ENCODE measurements at regions not wholly inside any gene's neighbourhood (a gene's known extent, or its start where the extent isn't known, plus 50 kb on each side); places are given as distances from the start of the nearest gene placed in this dataset.
"Not testable (repeated sequence)": the region's sequence is repeated elsewhere in the genome, so short reads cannot be mapped to it uniquely, and the experiment has no call there.

DNA sequence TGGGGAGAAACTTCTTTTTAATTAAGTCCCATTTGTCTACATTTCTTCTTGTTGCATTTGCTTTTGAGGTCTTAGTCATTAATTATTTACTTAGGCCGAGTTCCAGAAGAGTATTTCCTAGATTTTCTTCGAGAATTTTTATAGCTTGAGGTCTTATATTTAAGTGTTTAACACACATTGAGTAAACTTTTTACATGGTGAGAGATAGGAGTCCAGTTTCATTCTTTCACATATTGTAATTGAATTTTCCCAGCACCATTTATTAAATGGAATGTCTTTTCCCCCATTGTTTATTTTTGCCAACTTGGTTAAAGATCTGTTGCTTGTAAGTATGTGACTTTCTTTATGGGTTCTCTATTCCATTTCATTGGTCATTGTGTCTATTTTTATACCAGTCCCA, 1344.0 kb upstream of the RAG2 start:
- DNase-seq: no peak
- Histone ChIP-seq H3K36me3 (no peaks in the 10 kb centered on the region), H3K9me3 (peaks cover 14% of the 10 kb centered on the region), H3K27me3 (no peaks in the 10 kb centered on the region), H3K4me3 (no peak overlapping the region)

DNA sequence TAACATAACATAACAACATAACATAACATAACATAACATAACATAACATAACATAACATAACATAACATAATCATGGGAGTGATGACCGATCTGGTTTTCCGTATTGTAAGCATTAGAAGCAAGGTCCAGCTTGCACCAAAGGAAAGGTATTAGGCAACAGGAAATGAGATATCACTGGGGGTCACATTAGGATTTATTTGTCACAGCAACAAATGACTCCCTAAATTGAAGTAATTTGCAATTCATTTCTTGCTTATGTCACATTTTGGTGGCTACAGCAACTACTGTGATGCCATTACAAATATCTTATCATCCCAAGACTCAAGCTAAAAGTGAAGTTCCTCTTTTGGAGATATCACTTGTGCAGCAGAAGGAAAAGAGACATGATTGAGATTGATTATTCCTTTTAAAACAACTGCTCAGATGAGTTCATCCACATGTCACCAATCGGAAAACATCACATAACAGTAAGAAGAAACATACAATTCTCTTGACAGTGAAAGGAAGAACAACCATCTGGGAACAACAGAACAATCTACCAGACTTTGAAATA, 1331.1 kb upstream of the RAG2 start:
- Histone ChIP-seq H3K27me3 (no peaks in the 10 kb centered on the region), H3K9me3 (no peaks in the 10 kb centered on the region), H3K4me3 (no peak overlapping the region), H3K36me3 (no peaks in the 10 kb centered on the region)
- DNase-seq: no peak

DNA sequence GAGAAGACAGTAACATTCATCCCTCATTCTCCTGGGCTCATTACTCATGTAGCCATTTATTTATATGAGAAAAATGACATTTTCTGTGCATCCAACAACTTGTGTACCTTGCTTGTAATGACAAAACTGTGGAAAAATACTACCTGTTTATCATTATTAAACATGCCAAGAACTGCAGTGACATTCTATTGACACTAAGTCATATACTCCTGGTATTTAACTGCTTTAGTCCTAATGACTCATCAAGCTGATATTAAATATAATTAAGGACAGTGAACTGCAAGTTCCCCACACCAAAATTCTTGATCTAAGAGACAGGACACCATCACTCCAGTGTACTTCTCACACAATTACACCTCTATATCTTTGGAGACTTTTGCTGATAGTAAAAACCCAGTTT, 1328.7 kb upstream of the RAG2 start:
- Histone ChIP-seq H3K36me3 (no peaks in the 10 kb centered on the region), H3K27me3 (no peaks in the 10 kb centered on the region), H3K9me3 (no peaks in the 10 kb centered on the region), H3K4me3 (no peak overlapping the region)
- no peak for DNase-seq

DNA sequence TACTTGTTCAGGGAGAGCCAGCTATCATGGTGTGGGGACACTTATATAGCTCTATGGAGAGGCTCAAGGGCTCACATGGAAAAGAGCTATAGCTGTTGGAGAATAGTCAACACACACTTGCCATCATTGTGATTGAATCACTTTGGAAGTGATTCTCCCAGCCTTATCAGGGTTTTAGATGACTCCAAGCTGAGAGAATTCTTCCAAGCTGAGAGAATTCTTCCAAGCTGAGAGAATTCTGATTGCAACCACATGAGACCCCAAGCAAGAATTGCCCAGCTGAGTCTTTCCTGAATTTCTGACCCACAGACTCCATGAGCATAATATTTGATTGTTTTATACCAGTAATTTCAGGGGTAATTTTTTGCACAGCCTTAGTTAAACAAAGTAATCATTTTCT, 1318.3 kb upstream of the RAG2 start:
- no peaks in the 10 kb centered on the region for H3K36me3 ChIP-seq
- H3K4me3 ChIP-seq: no peak overlapping the region
- DNase-seq: no peak
- H3K27me3 ChIP-seq: no peaks in the 10 kb centered on the region
- H3K9me3 ChIP-seq: no peaks in the 10 kb centered on the region; the same call in 1 of the 2 replicates

DNA sequence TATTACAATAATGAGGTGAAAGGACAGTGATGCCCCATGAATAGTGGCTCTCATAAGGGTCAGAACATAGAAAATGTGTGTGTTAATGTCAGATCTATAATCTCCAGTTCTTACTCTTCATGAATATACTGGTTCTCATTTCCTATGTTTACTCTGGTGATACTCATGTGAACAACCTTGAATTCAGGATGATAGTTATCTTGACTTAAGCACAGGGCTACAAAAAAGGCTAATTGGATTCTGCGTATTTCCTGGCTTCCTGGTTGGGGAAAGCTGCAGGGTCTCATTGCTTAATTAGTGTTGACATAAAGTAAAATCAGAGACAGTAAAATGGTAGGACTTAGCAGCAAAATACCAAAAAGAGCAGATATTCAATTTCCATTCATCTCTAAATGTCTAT, 1316.8 kb upstream of the RAG2 start:
- DNase-seq: no peak
- Histone ChIP-seq H3K36me3 (no peaks in the 10 kb centered on the region), H3K4me3 (no peak overlapping the region), H3K27me3 (no peaks in the 10 kb centered on the region), H3K9me3 (no peaks in the 10 kb centered on the region; the same call in 1 of the 2 replicates)

DNA sequence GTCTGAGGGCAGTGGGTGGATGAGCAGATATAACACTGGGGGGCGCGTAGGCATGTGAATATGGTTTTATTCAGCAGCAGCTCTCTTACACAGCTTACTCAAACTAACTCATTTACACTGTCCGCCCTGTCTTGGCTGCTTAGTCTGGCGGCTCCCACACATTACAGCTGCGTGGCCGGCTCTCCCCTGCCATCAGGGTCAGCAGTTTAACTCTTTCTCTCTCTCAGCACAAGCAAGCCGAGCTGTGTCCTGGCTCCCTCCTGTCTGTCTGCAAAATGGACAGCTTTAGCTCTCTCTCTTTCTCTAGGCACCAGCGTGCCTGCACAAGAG, 1310.1 kb upstream of the RAG2 start:
- Histone ChIP-seq H3K27me3 (no peaks in the 10 kb centered on the region), H3K4me3 (no peak overlapping the region), H3K9me3 (no peaks in the 10 kb centered on the region; the same call in 1 of the 2 replicates)

DNA sequence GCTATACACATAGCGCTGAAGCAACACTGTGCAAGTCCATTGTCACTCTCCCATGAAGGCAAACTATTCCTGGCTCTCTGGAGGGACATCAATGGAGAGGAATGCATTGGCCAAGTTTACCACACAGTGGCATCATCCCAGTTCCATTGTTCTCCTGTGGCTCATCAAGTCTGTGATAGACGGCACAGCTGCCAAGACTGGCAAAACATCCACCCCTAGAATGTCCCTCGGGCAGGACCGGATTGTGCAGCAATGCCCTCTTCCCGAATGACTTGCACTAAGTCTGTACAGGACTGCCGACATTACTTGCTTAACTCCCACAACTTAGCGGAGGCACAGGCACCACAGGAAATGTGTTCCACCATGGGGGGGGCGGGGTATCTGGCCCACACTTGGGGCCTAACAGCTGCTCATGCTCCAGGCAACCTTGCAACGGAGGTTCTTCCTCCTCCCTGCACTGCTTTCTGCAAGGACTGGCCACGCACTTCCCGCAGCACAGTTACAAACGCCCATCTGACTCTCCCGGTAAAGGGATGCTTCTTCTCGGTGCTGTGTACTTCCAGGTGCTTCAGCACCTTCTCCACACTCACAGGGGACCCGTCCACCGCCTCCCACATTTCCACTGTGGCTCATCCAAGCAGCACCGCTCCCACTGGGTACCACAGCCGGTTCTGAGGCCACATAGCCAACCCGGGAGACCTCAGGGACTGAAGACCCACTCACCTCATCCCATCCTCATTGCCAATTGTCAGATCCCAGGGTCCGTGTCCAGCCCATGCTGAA, 1309.6 kb upstream of the RAG2 start:
- Histone ChIP-seq H3K27me3 (no peaks in the 10 kb centered on the region), H3K9me3 (no peaks in the 10 kb centered on the region; the same call in 1 of the 2 replicates), H3K4me3 (no peak overlapping the region), H3K36me3 (no peaks in the 10 kb centered on the region)
- DNase-seq: peak; percentile 21

More for the DNA sequence above, 1310.1 kb upstream of the RAG2 start:
- no peaks in the 10 kb centered on the region for H3K36me3 ChIP-seq
- DNase-seq: no peak

DNA sequence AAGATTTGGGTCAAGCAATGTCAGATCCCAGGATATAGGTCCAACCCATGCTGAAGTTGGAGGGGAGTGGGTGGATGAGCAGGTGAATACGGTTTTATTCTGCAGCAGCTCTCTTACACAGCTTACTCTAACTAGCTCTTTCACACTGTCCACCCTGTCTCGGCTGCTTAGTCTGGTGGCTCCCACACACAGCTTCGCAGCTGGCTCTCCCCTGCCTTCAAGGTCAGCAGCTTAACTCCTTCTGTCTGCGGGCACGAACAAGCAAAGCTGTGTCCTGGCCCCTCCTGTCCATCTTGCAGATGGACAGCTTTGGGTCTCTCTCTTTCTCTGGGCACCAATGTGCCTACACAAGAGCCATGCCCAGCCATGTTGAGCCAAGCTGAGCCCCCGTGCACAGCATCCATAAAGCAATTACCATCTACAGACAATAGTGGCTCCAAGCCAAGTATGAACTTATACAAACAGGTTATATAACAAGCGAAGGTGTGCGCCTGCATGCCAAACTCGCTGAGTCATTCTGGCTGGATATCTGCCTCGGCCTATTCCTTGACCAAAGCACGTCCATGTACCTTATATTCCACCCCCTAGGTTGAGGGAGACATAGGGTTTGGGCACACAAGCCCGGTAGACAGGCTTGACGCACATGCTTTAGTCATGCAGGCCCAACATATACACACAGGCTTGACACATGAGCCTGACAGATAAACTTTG, 1307.8 kb upstream of the RAG2 start:
- no peaks in the 10 kb centered on the region for H3K36me3 ChIP-seq
- no peak overlapping the region for H3K4me3 ChIP-seq
- H3K27me3 ChIP-seq: no peaks in the 10 kb centered on the region
- no peaks in the 10 kb centered on the region; the same call in 1 of the 2 replicates for H3K9me3 ChIP-seq
- DNase-seq: no peak

DNA sequence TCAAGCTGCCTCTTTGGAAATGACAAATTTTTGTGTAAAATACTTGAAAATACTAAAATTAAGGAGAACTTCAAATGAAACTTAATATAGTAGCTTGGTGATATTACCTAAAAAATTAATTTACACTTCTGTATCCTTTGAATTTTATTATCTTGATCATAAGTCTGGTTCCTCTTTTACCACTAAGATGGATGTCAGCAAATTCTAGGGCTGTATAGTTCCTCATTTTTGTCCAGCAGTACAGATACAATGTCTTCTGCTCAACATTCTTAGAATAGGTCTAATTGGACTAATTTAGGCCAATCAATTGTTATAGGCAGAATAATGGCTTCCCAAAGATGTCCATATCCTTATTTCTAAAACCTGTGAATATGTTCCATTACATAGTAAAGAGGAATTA, 1298.0 kb upstream of the RAG2 start:
- Histone ChIP-seq H3K36me3 (no peaks in the 10 kb centered on the region), H3K4me3 (no peak overlapping the region), H3K9me3 (peaks cover 5% of the 10 kb centered on the region; the same call in 1 of the 2 replicates), H3K27me3 (no peaks in the 10 kb centered on the region)
- DNase-seq: no peak

DNA sequence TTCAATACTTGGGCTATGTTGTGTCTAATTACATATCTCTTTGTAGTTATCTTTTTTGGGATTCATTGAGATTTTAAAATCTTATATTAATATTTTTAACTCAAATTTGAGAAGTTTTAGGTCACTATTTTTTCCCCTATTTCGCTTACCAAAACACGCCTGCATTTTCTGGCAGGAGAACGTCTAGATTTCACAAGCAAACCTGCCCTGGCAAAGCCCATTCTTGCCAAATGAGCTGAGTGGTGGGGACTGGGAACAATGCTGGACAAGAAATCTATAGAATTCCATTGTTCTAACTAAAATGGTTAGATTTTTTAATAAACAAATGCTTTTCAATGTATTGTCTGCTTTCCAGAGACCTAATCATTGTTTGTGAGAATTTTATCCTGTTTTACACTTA, 1283.7 kb upstream of the RAG2 start:
- Histone ChIP-seq H3K27me3 (no peaks in the 10 kb centered on the region), H3K36me3 (no peaks in the 10 kb centered on the region), H3K4me3 (no peak overlapping the region), H3K9me3 (no peaks in the 10 kb centered on the region)
- DNase-seq: no peak

DNA sequence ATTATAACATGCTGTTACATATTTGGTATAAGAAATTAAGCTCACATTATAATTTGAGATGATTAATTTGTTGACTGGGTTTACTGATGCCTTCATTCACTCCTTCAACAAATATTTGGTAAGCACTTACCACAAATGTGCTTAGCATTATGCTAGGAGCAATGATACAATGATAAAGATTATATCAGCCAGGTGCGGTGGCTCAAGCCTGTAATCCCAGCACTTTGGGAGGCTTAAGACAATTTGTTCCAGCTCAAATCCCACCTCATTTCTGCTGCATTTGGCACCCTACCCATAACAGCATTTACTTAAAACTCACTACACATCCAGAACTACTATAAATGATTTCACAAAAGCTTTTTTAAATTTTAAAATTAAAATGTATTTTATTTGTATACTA, 1263.6 kb upstream of the RAG2 start:
- no peaks in the 10 kb centered on the region for H3K27me3 ChIP-seq
- no peak overlapping the region for H3K4me3 ChIP-seq
- peaks cover 7% of the 10 kb centered on the region for H3K9me3 ChIP-seq
- no peaks in the 10 kb centered on the region for H3K36me3 ChIP-seq
- no peak for DNase-seq

DNA sequence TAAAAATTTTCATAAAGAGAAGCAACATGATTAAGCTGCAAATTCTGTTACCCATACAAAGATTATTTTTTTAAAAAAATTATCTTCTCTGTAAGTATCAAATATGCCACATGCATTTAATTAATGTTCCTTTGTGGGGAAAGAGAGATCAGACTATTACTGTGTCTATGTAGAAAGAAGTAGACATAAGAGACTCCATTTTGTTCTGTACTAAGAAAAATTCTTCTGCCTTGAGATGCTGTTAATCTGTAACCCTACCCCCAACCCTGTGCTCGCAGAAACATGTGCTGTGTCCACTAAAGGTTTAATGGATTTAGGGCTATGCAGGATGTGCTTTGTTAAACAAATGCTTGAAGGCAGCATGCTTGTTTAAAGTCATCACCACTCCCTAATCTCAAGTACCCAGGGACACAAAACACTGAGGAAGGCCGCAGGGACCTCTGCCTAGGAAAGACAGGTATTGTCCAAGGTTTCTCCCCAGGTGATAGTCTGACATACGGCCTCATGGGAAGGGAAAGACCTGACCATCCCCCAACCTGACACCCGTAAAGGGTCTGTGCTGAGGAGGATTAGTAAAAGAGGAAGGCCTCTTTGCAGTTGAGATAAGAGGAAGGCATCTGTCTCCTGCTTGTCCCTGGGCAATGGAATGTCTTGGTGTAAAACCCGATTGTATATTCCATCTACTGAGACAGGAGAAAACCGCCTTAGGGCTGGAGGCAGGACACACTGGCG, 1260.9 kb upstream of the RAG2 start:
- not testable (repeated sequence) for H3K4me3 ChIP-seq, H3K36me3 ChIP-seq, H3K9me3 ChIP-seq, H3K27me3 ChIP-seq, DNase-seq

DNA sequence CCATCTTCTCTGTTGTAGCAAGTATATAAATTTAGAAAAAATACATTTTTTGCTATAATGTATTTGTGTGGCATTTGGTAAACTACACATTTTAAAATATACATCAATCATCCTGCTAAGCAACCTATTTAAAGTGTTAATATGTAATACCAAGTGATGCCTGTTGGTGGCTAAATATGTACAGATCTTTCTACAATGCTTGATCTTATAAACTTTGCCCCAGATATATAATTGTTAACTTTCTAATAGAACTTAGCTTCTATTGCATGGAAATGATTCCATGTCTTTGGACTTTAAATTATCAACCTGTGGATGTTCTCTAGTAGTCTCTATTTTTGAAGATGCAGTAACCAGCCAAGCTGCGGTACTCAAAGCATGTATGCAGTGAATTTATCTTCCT, 1260.4 kb upstream of the RAG2 start:
- H3K9me3 ChIP-seq: 0 out of 2 replicates have a peak, but pooled peaks cover 2% of the 10 kb centered on the region
- H3K4me3 ChIP-seq: no peak overlapping the region
- H3K27me3 ChIP-seq: no peaks in the 10 kb centered on the region
- DNase-seq: no peak
- no peaks in the 10 kb centered on the region for H3K36me3 ChIP-seq

DNA sequence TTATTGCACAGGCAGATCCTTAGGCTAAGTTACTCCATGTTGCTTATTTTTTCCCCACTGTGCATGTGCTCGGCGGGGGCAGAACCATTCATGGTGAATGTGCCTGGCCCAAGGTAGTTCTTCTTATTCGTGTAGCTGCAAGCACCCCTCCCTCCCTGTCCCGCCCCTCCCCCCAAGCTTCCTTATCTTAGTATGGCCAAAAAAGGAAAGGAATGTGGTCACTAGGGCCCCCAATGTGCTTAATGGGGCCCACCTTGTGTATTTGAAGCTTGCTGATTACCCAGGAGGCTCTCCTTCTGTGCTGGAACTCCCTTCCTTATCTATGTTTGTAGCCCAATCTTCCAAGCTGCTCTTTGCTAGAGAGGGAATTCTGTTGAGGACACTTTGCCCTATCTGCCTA, 1259.7 kb upstream of the RAG2 start:
- no peak for DNase-seq
- no peak overlapping the region for H3K4me3 ChIP-seq
- H3K36me3 ChIP-seq: no peaks in the 10 kb centered on the region
- H3K9me3 ChIP-seq: 0 out of 2 replicates have a peak, but pooled peaks cover 2% of the 10 kb centered on the region
- H3K27me3 ChIP-seq: no peaks in the 10 kb centered on the region

DNA sequence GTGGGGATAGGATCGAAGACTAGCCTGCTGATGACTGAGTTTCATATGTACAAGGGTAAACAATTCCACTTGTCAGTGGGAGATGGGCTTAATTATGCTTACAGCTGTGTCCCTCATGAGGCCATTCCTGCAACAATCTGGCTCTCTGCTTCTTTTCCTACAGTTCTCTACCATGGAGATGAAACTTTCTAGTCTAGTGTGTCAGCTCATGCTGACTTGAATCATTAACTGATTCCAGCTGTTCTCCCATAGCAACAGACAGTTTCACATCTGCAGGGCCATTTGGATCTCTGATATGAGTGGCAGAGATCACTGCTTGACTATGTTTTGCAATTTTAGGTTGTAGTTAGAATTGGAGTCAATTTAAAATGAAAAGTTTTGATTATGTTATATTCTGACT, 1251.7 kb upstream of the RAG2 start:
- DNase-seq: no peak
- Histone ChIP-seq H3K4me3 (no peak overlapping the region), H3K9me3 (no peaks in the 10 kb centered on the region), H3K36me3 (no peaks in the 10 kb centered on the region), H3K27me3 (no peaks in the 10 kb centered on the region)

DNA sequence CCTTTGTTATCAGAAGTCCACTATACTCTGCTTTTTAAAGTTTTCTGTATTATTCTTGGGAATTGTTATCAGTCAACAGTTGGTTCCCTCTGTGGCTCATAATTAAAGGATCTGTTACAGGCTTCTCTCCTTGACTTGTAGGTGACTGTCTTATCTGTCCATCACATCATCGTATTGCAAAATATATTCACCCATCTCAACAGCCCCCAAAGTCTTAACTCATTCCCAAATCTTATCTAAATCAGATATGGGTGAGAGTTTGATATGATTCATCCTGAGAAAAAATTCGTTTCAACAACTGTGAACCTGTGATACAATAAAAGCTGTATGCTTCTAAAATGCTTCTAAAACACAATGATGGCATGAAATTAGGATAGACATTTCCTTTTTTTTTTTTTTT, 1245.6 kb upstream of the RAG2 start:
- H3K4me3 ChIP-seq: no peak overlapping the region
- DNase-seq: no peak
- no peaks in the 10 kb centered on the region; the same call in 1 of the 2 replicates for H3K9me3 ChIP-seq
- H3K27me3 ChIP-seq: no peaks in the 10 kb centered on the region
- no peaks in the 10 kb centered on the region for H3K36me3 ChIP-seq

DNA sequence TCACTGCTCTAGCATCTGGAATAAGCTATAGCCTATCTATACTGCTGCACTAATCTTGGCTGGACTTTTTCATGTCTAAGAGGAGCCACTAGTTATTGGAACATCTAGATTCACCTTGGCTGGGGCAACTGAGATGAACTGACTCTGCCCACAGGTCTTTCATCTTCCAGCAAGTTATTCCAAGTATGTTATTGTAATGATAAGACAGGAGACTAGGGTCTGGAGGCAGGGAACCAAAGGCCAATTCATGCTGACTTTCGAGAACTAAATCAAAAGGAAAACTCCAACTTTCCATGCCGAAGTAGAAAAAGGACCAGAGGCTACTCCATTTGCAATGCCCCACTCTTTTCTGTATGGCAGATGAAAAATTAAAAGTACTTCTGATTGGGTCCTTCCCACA, 1243.0 kb upstream of the RAG2 start:
- no peaks in the 10 kb centered on the region for H3K27me3 ChIP-seq
- no peak for DNase-seq
- no peaks in the 10 kb centered on the region for H3K36me3 ChIP-seq
- no peaks in the 10 kb centered on the region; the same call in 1 of the 2 replicates for H3K9me3 ChIP-seq
- no peak overlapping the region for H3K4me3 ChIP-seq
